Spinal cord (tissue), 9 donors: ENCODE measurements at regions not wholly inside any gene's neighbourhood (a gene's known extent, or its start where the extent isn't known, plus 50 kb on each side); places are given as distances from the start of the nearest gene placed in this dataset.
A peak's percentile ranks its signal among the peaks of the same experiment; 100 is the strongest.

ENCODE experiments used
- DNase-seq, 6 donors: peaks; one replicate each; pipeline versions ENCODE4 v3.0.0 to v3.0.0-alpha.2; 2013 to 2015; ENCODE audit warnings: low spot score in 6 of 6, low read depth in 4 of 6
- H3K27ac ChIP-seq: one replicate; pipeline ENCODE4 v1.5.1; 2013; ENCODE audit warnings: low read depth, low read length, control low read depth
- H3K27me3 ChIP-seq: one replicate; pipeline ENCODE4 v1.6.1; 2013; ENCODE audit warnings: low read length; ENCODE audit not compliant: control insufficient read depth, insufficient read depth
- H3K36me3 ChIP-seq: one replicate; pipeline ENCODE4 v1.6.1; 2013; ENCODE audit warnings: low read length; ENCODE audit not compliant: control insufficient read depth, insufficient read depth
- H3K4me1 ChIP-seq: one replicate; pipeline ENCODE4 v1.6.1; 2013; ENCODE audit warnings: low read length; ENCODE audit not compliant: control insufficient read depth, insufficient read depth
- H3K4me3 ChIP-seq: one replicate; pipeline ENCODE4 v1.5.1; 2013; ENCODE audit warnings: low read depth, low read length, control low read depth
- H3K9me3 ChIP-seq: one replicate; pipeline ENCODE4 v1.6.1; 2013; ENCODE audit warnings: low read length; ENCODE audit not compliant: control insufficient read depth, insufficient read depth
- WGBS: methylation state at CpG from one replicate; pipeline ENCODE4 v1.1.5; 2013; ENCODE audit warnings: missing lambda C conversion rate; ENCODE audit not compliant: insufficient coverage; 5-methylcytosine and 5-hydroxymethylcytosine counted together
- donor health status: healthy.

DNA sequence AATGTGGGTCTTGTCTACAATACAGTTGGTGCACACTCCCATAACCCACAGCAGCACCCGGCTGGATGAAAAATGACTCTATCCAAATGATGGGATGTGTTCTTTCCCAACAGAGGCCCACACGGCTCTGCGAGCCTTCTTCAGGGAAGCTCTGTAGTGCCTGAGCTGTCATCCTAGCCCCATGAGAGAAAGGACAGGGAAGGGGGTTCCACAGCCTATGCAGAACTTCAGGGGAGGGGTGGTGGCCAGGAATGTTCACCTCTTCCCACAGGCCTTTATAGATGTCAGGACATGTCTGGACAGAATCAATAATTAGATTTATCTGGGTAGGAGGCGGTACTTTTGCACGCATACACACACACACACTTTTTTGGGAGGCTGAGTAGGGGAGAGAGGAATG is 109.0 kb downstream of the JCAD start:
- WGBS: 68% methylated on average over 3 of the region's 5 CpGs
- H3K9me3 ChIP-seq: no peaks in the 10 kb centered on the region
- H3K4me1 ChIP-seq: peaks cover 3% of the 10 kb centered on the region
- no peak for DNase-seq
- no peaks in the 10 kb centered on the region for H3K36me3 ChIP-seq
- no peak overlapping the region for H3K4me3 ChIP-seq
- no peak overlapping the region for H3K27ac ChIP-seq
- H3K27me3 ChIP-seq: no peaks in the 10 kb centered on the region

DNA sequence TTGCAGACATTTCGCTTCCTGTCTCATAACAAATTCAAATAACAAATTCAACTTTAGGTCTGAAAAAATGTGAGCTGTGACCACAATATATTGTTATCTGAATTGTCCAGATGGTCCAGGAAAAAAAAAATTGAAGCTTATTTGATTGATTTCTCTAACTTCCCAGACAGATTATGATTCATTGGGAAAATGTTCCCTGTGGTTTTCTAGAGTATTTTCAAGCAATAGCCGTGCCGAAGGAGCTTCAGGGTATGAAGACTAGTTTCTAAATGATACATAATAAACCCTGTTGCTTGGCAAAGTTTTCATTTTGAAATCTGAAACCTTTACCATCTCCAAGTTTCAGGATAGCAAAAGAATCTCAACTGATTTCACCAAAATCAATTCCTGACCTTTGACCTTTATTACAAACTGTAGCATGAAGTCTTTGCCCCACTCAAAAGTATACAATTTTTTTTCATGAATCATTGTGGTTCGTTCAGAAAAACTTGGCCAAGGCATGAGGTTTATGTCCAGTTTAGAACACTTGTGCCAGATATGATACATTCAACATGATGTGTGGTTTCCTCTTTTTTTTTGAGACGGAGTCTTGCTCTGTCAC is 109.9 kb downstream of the JCAD start:
- Histone ChIP-seq H3K27me3 (no peaks in the 10 kb centered on the region), H3K9me3 (no peaks in the 10 kb centered on the region), H3K27ac (peak overlapping the region; percentile 12), H3K4me1 (peaks cover 3% of the 10 kb centered on the region), H3K4me3 (no peak overlapping the region), H3K36me3 (no peaks in the 10 kb centered on the region)
- no peak for DNase-seq
- 40% methylated on average over 1 of the region's 5 CpGs for WGBS

DNA sequence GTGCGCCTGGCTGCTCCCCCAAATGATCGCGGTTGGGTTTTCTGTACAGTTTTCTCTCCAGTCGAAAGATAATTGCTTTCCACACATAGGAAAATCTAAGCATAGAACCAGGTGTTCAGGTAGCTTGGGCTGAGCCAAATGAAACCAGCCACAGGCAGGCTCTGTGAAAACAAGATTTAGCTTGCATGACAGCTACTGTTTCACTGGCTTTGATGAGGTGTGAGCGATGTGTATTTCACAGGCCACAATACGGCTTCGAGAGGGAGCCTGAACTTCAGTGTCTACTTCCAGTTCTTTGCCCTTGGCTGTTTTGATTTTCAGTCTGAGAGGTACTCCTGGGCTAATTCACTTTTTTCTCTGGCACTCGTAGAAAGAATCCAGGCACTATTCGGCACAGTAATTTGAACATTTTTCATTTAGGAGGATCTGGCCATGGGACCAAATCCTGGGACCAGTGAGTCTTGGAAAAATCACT is 110.5 kb downstream of the JCAD start:
- H3K4me1 ChIP-seq: peaks cover 3% of the 10 kb centered on the region
- H3K36me3 ChIP-seq: no peaks in the 10 kb centered on the region
- no peaks in the 10 kb centered on the region for H3K27me3 ChIP-seq
- WGBS: 80% methylated on average over 5 of the region's 9 CpGs
- DNase-seq: peak in 1 of 6 donors; percentile 32
- peak overlapping the region; percentile 12 for H3K27ac ChIP-seq
- no peaks in the 10 kb centered on the region for H3K9me3 ChIP-seq
- no peak overlapping the region for H3K4me3 ChIP-seq

DNA sequence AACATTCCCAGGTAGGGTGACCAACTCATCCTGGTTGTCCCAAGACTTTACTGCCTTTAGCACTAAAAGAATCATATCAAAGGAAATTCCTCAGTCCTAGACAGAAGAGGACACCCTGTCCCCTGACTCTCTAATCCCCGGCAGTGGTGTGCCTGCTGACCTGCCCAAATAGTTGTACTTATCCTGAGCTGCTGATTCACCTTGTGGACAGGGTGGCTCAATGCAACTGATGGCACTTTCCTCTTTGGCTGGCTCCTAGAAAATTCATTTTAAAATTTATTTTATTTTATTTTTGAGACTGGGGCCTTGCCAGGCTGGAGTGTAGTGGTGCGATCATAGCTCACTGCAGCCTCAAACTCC is 111.7 kb downstream of the JCAD start:
- DNase-seq: no peak
- H3K27me3 ChIP-seq: no peaks in the 10 kb centered on the region
- H3K4me3 ChIP-seq: no peak overlapping the region
- H3K4me1 ChIP-seq: peaks cover 3% of the 10 kb centered on the region
- no peaks in the 10 kb centered on the region for H3K9me3 ChIP-seq
- peak overlapping the region; percentile 29 for H3K27ac ChIP-seq
- no peaks in the 10 kb centered on the region for H3K36me3 ChIP-seq
- WGBS: 89% methylated on average over 1 of the region's 2 CpGs

DNA sequence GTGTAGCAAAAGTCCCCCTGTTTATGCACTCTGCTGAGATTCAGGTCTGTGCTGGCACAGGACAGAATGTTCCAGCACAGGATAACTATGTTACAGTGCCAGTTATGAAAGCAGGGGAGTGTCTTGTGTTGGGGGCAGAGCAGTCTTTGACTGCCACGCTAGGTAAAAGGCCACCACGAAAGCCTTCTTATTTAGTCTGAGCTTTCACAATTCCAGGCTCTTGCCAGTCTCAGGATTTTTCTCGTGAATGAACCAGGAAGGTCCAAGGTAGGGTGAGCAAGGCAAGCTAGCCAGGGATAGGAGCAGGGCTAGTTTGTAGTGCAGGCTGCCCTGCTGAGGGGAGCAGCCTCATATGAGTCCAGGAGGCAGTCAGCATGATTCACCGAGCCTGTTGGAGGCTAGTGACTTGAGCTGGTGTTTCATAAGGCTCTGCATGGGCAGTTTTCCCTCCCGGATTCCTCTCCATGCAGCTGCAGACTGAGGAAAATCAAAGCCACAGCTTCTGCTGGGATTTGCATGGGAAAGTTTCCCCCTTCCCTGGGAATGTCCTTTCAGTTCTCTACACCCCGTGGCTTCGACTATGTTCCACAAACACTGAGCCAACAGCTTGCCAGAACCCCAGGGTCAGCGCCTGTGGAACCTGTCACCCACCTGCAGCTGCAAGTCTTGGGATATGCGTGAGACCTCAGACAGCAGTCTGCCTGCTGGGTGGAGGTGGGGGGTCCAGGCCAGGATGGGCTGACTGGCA is 112.3 kb downstream of the JCAD start:
- Histone ChIP-seq H3K4me3 (no peak overlapping the region), H3K4me1 (peaks cover 3% of the 10 kb centered on the region), H3K36me3 (no peaks in the 10 kb centered on the region), H3K27ac (peak overlapping the region; percentile 29), H3K27me3 (no peaks in the 10 kb centered on the region), H3K9me3 (no peaks in the 10 kb centered on the region)
- WGBS: 58% methylated on average over 9 of the region's 9 CpGs
- DNase-seq: peak in 1 of 6 donors; percentile 65

DNA sequence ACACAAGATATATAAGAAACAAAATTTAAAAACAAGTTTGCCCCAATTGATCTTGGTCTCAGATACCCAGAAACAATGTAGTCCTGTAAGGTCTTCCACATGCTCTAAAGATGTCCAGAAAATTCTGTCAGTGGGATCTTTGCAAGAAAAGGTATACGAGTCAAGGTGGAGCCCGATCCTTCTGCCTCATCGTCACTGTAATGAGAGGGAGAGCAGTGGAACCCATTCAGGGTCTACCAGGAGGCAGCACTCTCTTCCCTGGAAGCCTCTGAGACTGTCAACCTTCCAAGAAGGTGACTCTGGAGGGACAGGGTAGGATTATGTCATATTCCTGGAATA is 112.8 kb downstream of the JCAD start:
- 97% methylated on average over 3 of the region's 3 CpGs for WGBS
- Histone ChIP-seq H3K9me3 (no peaks in the 10 kb centered on the region), H3K36me3 (no peaks in the 10 kb centered on the region), H3K27me3 (no peaks in the 10 kb centered on the region), H3K4me1 (peaks cover 3% of the 10 kb centered on the region), H3K4me3 (no peak overlapping the region), H3K27ac (peak overlapping the region; percentile 29)
- no peak for DNase-seq

DNA sequence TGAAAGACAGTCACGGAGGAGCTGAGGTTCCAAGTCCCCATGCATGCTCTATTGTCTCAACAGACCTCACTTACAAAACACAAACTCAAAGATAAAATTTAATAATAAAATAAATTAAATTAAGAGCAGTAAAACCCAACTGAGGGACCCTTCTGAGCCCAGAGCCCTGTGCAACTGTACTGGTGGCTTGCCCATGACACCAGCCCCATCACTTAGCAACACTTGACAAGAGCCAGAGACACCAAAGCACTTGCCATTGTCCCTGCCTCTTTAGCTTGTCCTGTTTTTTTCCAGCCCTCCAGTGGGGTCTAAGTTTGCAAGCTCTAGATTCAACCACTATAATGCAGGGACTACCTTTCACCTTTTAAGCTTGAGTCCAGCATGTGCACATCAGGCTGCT is 117.9 kb downstream of the JCAD start:
- WGBS: no CpG with 5 or more reads among the region's 1 CpG
- Histone ChIP-seq H3K9me3 (no peaks in the 10 kb centered on the region), H3K27me3 (no peaks in the 10 kb centered on the region), H3K4me3 (no peak overlapping the region), H3K36me3 (no peaks in the 10 kb centered on the region), H3K27ac (no peak overlapping the region), H3K4me1 (no peaks in the 10 kb centered on the region)
- no peak for DNase-seq

DNA sequence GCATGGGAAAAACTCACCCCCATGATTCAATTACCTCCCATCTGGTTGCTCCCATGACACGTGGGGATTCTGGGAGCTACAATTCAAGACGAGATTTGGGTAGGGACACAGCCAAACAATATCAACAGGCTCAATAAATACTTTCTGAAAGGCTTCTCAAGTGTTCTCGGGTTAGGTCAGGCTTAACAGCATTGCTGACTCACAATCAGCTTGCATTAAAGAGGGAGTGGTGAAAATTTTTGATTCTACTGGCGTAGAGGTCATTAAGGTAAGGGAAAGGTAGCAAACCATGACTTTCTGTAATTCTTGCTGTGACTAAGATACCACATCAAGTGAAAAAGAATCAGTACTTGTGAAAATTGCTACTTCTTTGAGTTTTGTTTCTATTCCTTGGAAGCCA is 126.4 kb downstream of the JCAD start:
- Histone ChIP-seq H3K4me3 (no peak overlapping the region), H3K36me3 (no peaks in the 10 kb centered on the region), H3K9me3 (no peaks in the 10 kb centered on the region), H3K27me3 (no peaks in the 10 kb centered on the region), H3K4me1 (no peaks in the 10 kb centered on the region), H3K27ac (no peak overlapping the region)
- 100% methylated on average over 1 of the region's 4 CpGs for WGBS
- DNase-seq: no peak

DNA sequence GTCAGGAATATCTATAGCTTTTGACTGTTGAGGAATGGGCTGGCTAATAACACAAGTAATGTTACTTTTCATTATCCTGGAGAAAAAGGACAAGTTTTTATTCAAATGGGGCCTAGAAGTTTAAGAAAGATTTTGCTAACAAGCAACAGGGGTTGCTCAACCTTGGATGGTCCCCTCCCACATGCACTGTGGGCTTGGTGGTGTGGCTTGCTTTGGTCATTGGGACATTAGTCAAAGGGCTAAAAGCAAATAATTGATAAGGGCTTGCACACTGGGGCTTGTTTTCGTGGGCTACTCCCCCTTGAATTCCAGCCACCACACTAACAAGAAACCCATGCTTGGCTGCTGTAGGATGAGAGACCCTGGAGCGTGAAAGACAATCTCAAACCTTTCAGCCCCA is 127.6 kb downstream of the JCAD start:
- H3K27me3 ChIP-seq: no peaks in the 10 kb centered on the region
- no peaks in the 10 kb centered on the region for H3K4me1 ChIP-seq
- no peak overlapping the region for H3K4me3 ChIP-seq
- DNase-seq: no peak
- 100% methylated on average over 1 of the region's 2 CpGs for WGBS
- no peak overlapping the region for H3K27ac ChIP-seq
- H3K36me3 ChIP-seq: no peaks in the 10 kb centered on the region
- H3K9me3 ChIP-seq: no peaks in the 10 kb centered on the region

DNA sequence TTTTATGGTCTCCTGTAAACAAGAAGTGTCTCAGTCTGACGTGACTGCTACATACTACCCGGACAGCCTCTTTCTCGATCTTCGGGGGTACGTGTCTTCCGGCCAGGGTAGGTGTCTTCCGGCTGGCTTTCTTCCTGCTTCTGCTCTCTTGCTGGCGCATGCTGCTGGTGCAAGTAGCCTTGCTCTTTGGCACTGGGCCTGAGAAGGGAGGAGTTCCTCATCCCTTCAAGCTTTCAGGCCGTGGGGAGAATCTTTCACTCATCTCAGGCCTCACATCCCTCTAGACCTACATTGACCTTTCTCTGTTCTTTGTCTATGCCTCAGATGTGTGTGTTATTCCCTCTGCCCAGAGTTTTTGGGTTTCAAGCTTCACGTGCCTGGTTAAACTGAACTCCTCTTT is 130.4 kb downstream of the JCAD start:
- peaks cover 2% of the 10 kb centered on the region for H3K9me3 ChIP-seq
- H3K36me3 ChIP-seq: no peaks in the 10 kb centered on the region
- no peaks in the 10 kb centered on the region for H3K4me1 ChIP-seq
- H3K4me3 ChIP-seq: no peak overlapping the region
- no peak overlapping the region for H3K27ac ChIP-seq
- H3K27me3 ChIP-seq: no peaks in the 10 kb centered on the region
- DNase-seq: no peak
- WGBS: 91% methylated on average over 7 of the region's 10 CpGs
